ENCODE measurements at regions not wholly inside any gene's neighbourhood (a gene's known extent, or its start where the extent isn't known, plus 50 kb on each side); places are given as distances from the start of the nearest gene placed in this dataset.
A peak's percentile ranks its signal among the peaks of the same experiment; 100 is the strongest.

DNA sequence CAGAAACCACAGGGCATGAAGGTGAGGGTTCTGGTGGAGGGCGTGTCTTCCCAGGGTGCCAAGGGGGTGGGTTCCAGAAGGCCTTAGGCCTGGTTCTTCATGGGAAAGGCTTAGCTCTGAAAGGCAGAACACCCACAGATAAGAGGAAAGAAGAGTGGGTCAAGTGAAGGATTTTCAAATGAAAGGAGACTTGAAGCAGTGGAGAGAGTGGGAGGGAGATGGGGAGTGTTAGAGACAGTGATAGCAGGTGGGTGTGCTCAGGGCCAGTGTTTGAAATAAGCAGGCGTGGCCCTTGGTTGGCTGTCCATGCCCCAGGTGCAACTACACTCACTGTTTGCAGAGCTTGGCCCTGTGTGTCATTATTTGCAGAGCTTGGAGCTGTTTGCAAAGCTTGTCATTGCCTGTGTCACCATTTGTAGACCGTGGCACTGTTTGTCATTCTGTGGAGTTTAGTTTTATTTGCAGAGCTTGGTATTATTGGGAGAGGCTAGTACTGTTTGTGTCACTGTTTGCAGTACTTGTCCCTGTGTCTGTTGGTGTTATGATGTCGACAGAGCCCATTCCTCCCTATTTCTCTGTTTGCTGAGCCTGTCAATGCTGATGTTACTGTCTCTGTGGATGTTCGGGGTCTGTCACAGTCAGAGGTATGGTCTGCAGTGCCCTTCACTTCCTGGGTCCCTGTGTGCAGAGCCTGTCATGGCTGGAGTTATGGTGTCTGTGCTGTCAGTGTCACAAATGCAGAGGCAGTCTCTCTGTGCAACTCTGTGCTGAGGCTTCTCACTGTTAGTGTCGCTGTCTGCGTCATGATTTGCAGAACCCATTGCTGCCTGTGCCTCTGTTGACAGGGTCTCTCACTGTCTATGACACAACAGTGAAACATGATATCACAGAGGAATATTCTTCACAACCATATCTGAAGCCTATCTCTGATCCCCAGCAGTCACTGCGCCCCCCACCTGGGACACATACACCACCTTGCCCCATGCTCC, 127.7 kb upstream of the LRFN2 start (continued):
- TF ChIP-seq, protein P1, sequence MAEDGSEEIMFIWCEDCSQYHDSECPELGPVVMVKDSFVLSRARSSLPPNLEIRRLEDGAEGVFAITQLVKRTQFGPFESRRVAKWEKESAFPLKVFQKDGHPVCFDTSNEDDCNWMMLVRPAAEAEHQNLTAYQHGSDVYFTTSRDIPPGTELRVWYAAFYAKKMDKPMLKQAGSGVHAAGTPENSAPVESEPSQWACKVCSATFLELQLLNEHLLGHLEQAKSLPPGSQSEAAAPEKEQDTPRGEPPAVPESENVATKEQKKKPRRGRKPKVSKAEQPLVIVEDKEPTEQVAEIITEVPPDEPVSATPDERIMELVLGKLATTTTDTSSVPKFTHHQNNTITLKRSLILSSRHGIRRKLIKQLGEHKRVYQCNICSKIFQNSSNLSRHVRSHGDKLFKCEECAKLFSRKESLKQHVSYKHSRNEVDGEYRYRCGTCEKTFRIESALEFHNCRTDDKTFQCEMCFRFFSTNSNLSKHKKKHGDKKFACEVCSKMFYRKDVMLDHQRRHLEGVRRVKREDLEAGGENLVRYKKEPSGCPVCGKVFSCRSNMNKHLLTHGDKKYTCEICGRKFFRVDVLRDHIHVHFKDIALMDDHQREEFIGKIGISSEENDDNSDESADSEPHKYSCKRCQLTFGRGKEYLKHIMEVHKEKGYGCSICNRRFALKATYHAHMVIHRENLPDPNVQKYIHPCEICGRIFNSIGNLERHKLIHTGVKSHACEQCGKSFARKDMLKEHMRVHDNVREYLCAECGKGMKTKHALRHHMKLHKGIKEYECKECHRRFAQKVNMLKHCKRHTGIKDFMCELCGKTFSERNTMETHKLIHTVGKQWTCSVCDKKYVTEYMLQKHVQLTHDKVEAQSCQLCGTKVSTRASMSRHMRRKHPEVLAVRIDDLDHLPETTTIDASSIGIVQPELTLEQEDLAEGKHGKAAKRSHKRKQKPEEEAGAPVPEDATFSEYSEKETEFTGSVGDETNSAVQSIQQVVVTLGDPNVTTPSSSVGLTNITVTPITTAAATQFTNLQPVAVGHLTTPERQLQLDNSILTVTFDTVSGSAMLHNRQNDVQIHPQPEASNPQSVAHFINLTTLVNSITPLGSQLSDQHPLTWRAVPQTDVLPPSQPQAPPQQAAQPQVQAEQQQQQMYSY (CRISPR knock-in tag; IDR thresholded peaks at IDR 0.05), result no peak
- TF ChIP-seq FOXA1 (IDR thresholded peaks at IDR 0.05) (peak; percentile 88), FOXA1 (CRISPR knock-in tag; IDR thresholded peaks at IDR 0.05) (peak; percentile 92), FOSL1 (CRISPR knock-in tag; IDR thresholded peaks at IDR 0.05; ENCODE audit: borderline replicate concordance) (peak; percentile 78), CREM (IDR thresholded peaks at IDR 0.05) (peak; percentile 65; the same call in 1 of the 2 replicates), CREM (CRISPR knock-in tag; IDR thresholded peaks at IDR 0.05) (no peak), ZNF766 (CRISPR knock-in tag; IDR thresholded peaks at IDR 0.05; ENCODE audit: borderline replicate concordance) (no peak), NCOA1 (CRISPR knock-in tag; IDR thresholded peaks at IDR 0.05) (no peak), ZNF652 (CRISPR knock-in tag; IDR thresholded peaks at IDR 0.05; ENCODE audit: borderline replicate concordance, low read depth) (peak; percentile 46; the same call in 1 of the 2 replicates), MXD4 (CRISPR knock-in tag; IDR thresholded peaks at IDR 0.05) (0 out of 2 replicates have a peak, but pooled peaks have one; percentile 49), ZNF235 (CRISPR knock-in tag; IDR thresholded peaks at IDR 0.05; ENCODE audit: borderline replicate concordance) (no peak), ZNF20 (CRISPR knock-in tag; IDR thresholded peaks at IDR 0.05) (no peak), POLR2G (IDR thresholded peaks at IDR 0.05; ENCODE audit: low read depth, low read length) (no peak), HMG20A (CRISPR knock-in tag; IDR thresholded peaks at IDR 0.05; ENCODE audit: borderline replicate concordance) (peak; percentile 61; the same call in 1 of the 2 replicates), KDM3A (CRISPR knock-in tag; IDR thresholded peaks at IDR 0.05; ENCODE audit: low read depth) (no peak), ZNF451 (CRISPR knock-in tag; IDR thresholded peaks at IDR 0.05) (no peak), ZBTB38 (CRISPR knock-in tag; IDR thresholded peaks at IDR 0.05) (no peak), NFIC (IDR thresholded peaks at IDR 0.05; ENCODE audit: low read length) (0 out of 2 replicates have a peak, but pooled peaks have one; percentile 37), KDM4B (CRISPR knock-in tag; IDR thresholded peaks at IDR 0.05) (no peak)
- TF ChIP-seq, protein P2, sequence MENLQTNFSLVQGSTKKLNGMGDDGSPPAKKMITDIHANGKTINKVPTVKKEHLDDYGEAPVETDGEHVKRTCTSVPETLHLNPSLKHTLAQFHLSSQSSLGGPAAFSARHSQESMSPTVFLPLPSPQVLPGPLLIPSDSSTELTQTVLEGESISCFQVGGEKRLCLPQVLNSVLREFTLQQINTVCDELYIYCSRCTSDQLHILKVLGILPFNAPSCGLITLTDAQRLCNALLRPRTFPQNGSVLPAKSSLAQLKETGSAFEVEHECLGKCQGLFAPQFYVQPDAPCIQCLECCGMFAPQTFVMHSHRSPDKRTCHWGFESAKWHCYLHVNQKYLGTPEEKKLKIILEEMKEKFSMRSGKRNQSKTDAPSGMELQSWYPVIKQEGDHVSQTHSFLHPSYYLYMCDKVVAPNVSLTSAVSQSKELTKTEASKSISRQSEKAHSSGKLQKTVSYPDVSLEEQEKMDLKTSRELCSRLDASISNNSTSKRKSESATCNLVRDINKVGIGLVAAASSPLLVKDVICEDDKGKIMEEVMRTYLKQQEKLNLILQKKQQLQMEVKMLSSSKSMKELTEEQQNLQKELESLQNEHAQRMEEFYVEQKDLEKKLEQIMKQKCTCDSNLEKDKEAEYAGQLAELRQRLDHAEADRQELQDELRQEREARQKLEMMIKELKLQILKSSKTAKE (CRISPR knock-in tag; IDR thresholded peaks at IDR 0.05; ENCODE audit: borderline replicate concordance), result peak; percentile 66; the same call in 1 of the 2 replicates
- TF ChIP-seq, protein P3, sequence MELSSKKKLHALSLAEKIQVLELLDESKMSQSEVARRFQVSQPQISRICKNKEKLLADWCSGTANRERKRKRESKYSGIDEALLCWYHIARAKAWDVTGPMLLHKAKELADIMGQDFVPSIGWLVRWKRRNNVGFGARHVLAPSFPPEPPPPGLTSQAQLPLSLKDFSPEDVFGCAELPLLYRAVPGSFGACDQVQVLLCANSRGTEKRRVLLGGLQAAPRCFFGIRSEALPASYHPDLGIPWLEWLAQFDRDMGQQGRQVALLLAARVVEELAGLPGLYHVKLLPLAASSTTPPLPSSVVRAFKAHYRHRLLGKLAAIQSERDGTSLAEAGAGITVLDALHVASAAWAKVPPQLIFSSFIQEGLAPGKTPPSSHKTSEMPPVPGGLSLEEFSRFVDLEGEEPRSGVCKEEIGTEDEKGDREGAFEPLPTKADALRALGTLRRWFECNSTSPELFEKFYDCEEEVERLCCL (CRISPR knock-in tag; IDR thresholded peaks at IDR 0.05; ENCODE audit: borderline replicate concordance), result no peak
- TF ChIP-seq, protein P4, sequence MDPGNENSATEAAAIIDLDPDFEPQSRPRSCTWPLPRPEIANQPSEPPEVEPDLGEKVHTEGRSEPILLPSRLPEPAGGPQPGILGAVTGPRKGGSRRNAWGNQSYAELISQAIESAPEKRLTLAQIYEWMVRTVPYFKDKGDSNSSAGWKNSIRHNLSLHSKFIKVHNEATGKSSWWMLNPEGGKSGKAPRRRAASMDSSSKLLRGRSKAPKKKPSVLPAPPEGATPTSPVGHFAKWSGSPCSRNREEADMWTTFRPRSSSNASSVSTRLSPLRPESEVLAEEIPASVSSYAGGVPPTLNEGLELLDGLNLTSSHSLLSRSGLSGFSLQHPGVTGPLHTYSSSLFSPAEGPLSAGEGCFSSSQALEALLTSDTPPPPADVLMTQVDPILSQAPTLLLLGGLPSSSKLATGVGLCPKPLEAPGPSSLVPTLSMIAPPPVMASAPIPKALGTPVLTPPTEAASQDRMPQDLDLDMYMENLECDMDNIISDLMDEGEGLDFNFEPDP (CRISPR knock-in tag; conservative IDR thresholded peaks at IDR 0.05), result no peak
